HCT116 (cell line): ENCODE measurements at regions not wholly inside any gene's neighbourhood (a gene's known extent, or its start where the extent isn't known, plus 50 kb on each side); places are given as distances from the start of the nearest gene placed in this dataset.

Experiments
- CEBPB ChIP-seq: IDR thresholded peaks from 2 replicates; pipeline ENCODE4 v1.6.1; 2012; ENCODE audit warnings: low read depth
- CTCF ChIP-seq, 3 experiments: fragments of 200-600 bp in 1 of 3; sonication (generic) in 1 of 3; IDR thresholded peaks in 2 of 3; conservative IDR thresholded peaks in 1 of 3; 2 replicates each; pipeline ENCODE4 v1.5.1; 2012 to 2017; ENCODE audit warnings: low read depth in 2 of 3, low read length in 2 of 3, antibody characterized with exemption in 1 of 3, borderline replicate concordance in 1 of 3, control low read depth in 1 of 3, mild to moderate bottlenecking in 1 of 3, mixed read lengths in 1 of 3, mixed run types in 1 of 3, moderate library complexity in 1 of 3; ENCODE audit not compliant: insufficient read depth in 1 of 3
- EGR1 ChIP-seq: IDR thresholded peaks from 2 replicates; pipeline ENCODE4 v1.6.1; 2012; ENCODE audit warnings: low read depth
- EZH2 ChIP-seq: fragments of 200-600 bp; sonication (generic); IDR thresholded peaks from 2 replicates; pipeline ENCODE4 v1.6.1; 2017; ENCODE audit warnings: antibody characterized with exemption, mixed run types
- EZH2phosphoT487 ChIP-seq: fragments of 200-600 bp; IDR thresholded peaks from 2 replicates; pipeline ENCODE4 v1.6.1; 2018; ENCODE audit warnings: antibody characterized with exemption, borderline replicate concordance
- MAX ChIP-seq: IDR thresholded peaks from 2 replicates; pipeline ENCODE4 v1.6.1; 2012
- POLR2A ChIP-seq: IDR thresholded peaks from 2 replicates; pipeline ENCODE4 v1.7.0; 2011; ENCODE audit warnings: borderline replicate concordance; ENCODE audit not compliant: insufficient read depth, insufficient read length; ENCODE audit errors: extremely low read depth
- SIN3A ChIP-seq: IDR thresholded peaks from 2 replicates; pipeline ENCODE4 v1.6.1; 2012; ENCODE audit warnings: low read depth
- SP1 ChIP-seq: IDR thresholded peaks from 2 replicates; pipeline ENCODE4 v1.6.1; 2012; ENCODE audit warnings: low read depth
- YY1 ChIP-seq: IDR thresholded peaks from 2 replicates; pipeline ENCODE4 v1.6.1; 2011; ENCODE audit warnings: low read length, low read depth, moderate library complexity, mild to moderate bottlenecking; ENCODE audit not compliant: insufficient replicate concordance; ENCODE audit errors: extremely low read depth
- TF ChIP-seq, protein P1 (sequence below): IDR thresholded peaks from 2 replicates; pipeline ENCODE4 v1.6.1; 2011; ENCODE audit warnings: mild to moderate bottlenecking, low read length, moderate library complexity; ENCODE audit not compliant: insufficient replicate concordance; ENCODE audit errors: extremely low read depth
- TF ChIP-seq, protein P2 (sequence below): IDR thresholded peaks from 2 replicates; pipeline ENCODE4 v1.6.1; 2012; ENCODE audit warnings: low read depth

DNA sequence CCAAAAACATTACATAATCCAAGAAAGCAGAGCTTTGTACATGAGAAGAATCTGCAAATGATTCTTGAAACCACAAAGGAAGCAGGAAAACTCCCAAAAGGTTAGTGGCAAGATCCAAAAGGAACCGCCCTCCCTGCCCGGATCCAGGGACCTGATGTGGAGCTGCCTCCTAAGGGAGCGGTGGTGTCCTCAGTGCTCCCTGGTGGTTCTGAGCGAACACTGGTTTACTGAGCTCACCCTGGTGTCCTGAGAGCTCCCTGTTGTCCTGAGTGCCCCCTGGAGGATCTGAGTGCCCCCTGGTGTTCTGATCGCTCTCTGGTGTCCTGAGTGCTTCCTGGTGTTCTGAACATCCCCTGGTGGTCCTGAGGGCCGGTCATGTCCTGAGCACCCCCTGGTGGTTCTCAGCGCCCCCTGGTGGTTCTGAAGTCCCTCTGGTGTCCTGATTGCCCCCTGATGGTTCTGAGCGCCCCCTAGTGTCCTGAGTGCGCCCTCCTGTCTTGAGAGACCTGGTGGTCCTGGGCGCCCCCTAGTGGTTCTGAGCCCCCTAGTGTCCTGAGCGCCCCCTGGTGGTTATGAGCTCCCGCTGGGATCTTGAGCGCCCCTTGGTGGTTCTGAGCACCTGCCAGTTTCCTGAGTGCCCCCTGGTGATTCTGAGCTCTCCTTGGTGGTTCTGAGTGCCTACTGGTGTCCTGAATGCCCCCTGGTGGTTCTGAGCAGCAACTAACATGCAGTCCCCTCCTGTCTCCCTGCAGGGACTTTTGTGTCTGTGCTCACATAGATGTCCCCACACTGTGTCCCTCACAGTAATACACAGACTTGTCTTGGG lies 891.1 kb downstream of the TMEM121 start:
- TF ChIP-seq, protein P1, sequence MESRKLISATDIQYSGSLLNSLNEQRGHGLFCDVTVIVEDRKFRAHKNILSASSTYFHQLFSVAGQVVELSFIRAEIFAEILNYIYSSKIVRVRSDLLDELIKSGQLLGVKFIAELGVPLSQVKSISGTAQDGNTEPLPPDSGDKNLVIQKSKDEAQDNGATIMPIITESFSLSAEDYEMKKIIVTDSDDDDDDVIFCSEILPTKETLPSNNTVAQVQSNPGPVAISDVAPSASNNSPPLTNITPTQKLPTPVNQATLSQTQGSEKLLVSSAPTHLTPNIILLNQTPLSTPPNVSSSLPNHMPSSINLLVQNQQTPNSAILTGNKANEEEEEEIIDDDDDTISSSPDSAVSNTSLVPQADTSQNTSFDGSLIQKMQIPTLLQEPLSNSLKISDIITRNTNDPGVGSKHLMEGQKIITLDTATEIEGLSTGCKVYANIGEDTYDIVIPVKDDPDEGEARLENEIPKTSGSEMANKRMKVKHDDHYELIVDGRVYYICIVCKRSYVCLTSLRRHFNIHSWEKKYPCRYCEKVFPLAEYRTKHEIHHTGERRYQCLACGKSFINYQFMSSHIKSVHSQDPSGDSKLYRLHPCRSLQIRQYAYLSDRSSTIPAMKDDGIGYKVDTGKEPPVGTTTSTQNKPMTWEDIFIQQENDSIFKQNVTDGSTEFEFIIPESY = no peak
- TF ChIP-seq CTCF (IDR thresholded peaks at IDR 0.05 in 2 of 3, conservative IDR thresholded peaks at IDR 0.05 in 1 of 3; ENCODE audit: borderline replicate concordance in 1 of 3, insufficient read depth in 1 of 3, low read depth in 2 of 3, low read length in 2 of 3) (peak; percentile 64 to 98 (median 65)), EZH2 (no peak), MAX (no peak), SP1 (no peak), EZH2phosphoT487 (no peak), SIN3A (no peak), YY1 (no peak), POLR2A (no peak), EGR1 (no peak), CEBPB (no peak)
- TF ChIP-seq, protein P2, sequence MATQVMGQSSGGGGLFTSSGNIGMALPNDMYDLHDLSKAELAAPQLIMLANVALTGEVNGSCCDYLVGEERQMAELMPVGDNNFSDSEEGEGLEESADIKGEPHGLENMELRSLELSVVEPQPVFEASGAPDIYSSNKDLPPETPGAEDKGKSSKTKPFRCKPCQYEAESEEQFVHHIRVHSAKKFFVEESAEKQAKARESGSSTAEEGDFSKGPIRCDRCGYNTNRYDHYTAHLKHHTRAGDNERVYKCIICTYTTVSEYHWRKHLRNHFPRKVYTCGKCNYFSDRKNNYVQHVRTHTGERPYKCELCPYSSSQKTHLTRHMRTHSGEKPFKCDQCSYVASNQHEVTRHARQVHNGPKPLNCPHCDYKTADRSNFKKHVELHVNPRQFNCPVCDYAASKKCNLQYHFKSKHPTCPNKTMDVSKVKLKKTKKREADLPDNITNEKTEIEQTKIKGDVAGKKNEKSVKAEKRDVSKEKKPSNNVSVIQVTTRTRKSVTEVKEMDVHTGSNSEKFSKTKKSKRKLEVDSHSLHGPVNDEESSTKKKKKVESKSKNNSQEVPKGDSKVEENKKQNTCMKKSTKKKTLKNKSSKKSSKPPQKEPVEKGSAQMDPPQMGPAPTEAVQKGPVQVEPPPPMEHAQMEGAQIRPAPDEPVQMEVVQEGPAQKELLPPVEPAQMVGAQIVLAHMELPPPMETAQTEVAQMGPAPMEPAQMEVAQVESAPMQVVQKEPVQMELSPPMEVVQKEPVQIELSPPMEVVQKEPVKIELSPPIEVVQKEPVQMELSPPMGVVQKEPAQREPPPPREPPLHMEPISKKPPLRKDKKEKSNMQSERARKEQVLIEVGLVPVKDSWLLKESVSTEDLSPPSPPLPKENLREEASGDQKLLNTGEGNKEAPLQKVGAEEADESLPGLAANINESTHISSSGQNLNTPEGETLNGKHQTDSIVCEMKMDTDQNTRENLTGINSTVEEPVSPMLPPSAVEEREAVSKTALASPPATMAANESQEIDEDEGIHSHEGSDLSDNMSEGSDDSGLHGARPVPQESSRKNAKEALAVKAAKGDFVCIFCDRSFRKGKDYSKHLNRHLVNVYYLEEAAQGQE = no peak
